ENCODE measurements at regions not wholly inside any gene's neighbourhood (a gene's known extent, or its start where the extent isn't known, plus 50 kb on each side); places are given as distances from the start of the nearest gene placed in this dataset.
A peak's percentile ranks its signal among the peaks of the same experiment; 100 is the strongest.

- TF ChIP-seq REST (IDR thresholded peaks at IDR 0.05; ENCODE audit: borderline replicate concordance) (peak; percentile 71; the same call in 1 of the 2 replicates), REST (CRISPR knock-in tag; IDR thresholded peaks at IDR 0.05; ENCODE audit: low read depth) (no peak), PRMT5 (CRISPR knock-in tag; IDR thresholded peaks at IDR 0.05) (no peak), STAG1 (CRISPR knock-in tag; IDR thresholded peaks at IDR 0.05; ENCODE audit: borderline replicate concordance) (peak; percentile 28; the same call in 1 of the 2 replicates)
Observed at GRCh38 chr3:6799264-6799915, 61.5 kb upstream of the GRM7 start (continued).
